ENCODE measurements at regions not wholly inside any gene's neighbourhood (a gene's known extent, or its start where the extent isn't known, plus 50 kb on each side); places are given as distances from the start of the nearest gene placed in this dataset.

- TF ChIP-seq CTCF (IDR thresholded peaks at IDR 0.05; ENCODE audit: low read depth, low read length, missing control alignments) = no peak
- no peak overlapping the region for H3K4me3 ChIP-seq (ENCODE audit: low read depth, low read length)
- DNase-seq (ENCODE audit: low read depth) = no peak
Observed at GRCh38 chr5:176742246-176743105, 67.9 kb upstream of the UNC5A start.

GRCh38 chr5:176743136-176743861 lies 67.1 kb upstream of the UNC5A start:
- TF ChIP-seq CTCF (IDR thresholded peaks at IDR 0.05; ENCODE audit: low read depth, low read length, missing control alignments) = no peak
- H3K4me3 ChIP-seq (ENCODE audit: low read depth, low read length) = no peak overlapping the region
- DNase-seq (ENCODE audit: low read depth) = no peak

- no peak for DNase-seq (ENCODE audit: low read depth)
- no peak for TF ChIP-seq CTCF (IDR thresholded peaks at IDR 0.05; ENCODE audit: low read depth, low read length, missing control alignments)
- H3K4me3 ChIP-seq (ENCODE audit: low read depth, low read length) = no peak overlapping the region
Observed at GRCh38 chr5:176743868-176744583, 66.3 kb upstream of the UNC5A start.

DNA sequence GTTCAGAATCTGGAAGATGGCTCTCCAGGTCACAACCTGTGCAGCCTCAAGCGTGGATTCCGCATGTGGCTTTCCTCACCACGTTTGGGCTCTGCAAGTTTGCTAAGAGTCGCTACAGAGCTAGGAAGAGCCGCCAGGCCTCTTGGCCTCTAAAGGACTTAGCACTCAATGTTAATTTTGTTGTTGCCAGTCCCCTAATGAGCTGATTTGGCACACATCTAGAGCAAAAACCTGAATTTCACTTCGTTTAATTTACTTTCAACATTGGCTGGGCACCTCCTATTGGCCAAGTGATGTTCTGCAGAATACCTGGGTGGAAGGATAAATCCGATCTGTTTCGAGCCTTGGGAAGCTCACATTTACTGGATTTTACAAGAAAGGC lies 65.8 kb upstream of the UNC5A start:
- H3K4me3 ChIP-seq (ENCODE audit: low read depth, low read length) = no peak overlapping the region
- peak; percentile 34 for TF ChIP-seq CTCF (IDR thresholded peaks at IDR 0.05; ENCODE audit: low read depth, low read length, missing control alignments)
- DNase-seq (ENCODE audit: low read depth) = no peak

DNA sequence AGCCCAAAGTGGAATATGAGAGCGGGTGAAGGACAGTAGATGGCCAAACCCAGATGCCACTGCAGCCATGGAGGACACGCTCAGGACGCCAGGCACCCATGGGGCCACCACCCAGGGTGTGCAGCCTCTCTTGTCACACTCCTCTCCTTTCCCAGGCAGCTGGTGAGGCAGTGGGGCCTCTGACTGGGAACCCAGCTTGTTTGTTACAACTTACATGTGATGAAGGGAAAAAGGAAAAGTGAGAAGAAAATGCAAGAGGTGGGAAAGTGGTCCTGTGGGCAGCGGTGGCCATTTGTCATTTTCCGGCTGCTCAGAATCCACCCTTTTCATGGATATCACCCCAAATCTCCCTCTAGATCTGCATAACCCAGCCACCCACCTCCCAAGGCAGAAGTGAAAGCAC lies 62.7 kb upstream of the UNC5A start:
- no peak for TF ChIP-seq CTCF (IDR thresholded peaks at IDR 0.05; ENCODE audit: low read depth, low read length, missing control alignments)
- no peak overlapping the region for H3K4me3 ChIP-seq (ENCODE audit: low read depth, low read length)
- no peak for DNase-seq (ENCODE audit: low read depth)

GRCh38 chr5:176748073-176748966 lies 62.0 kb upstream of the UNC5A start:
- H3K4me3 ChIP-seq (ENCODE audit: low read depth, low read length) = no peak overlapping the region
- TF ChIP-seq CTCF (IDR thresholded peaks at IDR 0.05; ENCODE audit: low read depth, low read length, missing control alignments) = no peak
- DNase-seq (ENCODE audit: low read depth) = no peak

All from GM12864 (cell line).